ENCODE measurements at regions not wholly inside any gene's neighbourhood (a gene's known extent, or its start where the extent isn't known, plus 50 kb on each side); places are given as distances from the start of the nearest gene placed in this dataset.

DNA sequence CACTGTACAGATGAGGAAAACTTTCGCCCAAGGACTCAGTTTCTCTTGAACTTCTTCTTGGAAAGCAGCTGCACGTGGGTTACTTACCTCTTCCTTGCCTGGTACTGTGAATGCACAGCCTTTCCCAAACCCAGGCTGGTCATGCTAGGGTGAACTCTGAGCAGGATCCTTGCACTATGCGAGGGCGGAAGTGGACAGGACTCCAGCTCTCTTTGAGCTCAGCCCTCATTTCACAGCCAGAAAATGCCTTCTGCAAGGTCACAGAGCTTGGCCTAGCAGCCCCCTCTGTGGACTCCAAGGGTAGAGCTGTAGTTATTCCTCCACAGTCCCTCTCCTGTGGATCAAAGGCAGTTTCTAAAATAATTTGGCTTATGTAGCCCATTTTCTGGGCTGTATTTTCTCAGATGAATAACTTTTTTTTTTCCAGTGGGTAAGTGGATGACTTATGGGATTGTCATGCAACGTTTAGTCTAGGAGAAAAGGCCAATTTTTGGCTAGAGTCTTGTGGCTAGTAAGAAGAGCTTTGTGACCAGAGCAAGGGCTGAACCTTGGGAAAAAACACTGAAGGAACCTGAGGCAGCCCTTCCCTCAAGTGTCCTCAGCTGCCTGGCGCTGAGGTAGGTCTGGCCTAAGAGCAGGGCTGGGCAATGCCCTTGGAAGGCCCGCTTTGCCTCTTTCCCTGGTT lies 172.7 kb downstream of the SCP2D1 start:
- TF ChIP-seq USF1 (IDR thresholded peaks at IDR 0.05; ENCODE audit: borderline replicate concordance, low read depth) (no peak), NFIC (IDR thresholded peaks at IDR 0.05; ENCODE audit: borderline replicate concordance) (no peak), CTCF (IDR thresholded peaks at IDR 0.05) (no peak), TAF1 (IDR thresholded peaks at IDR 0.05; ENCODE audit: borderline replicate concordance, low read depth, low read length) (no peak)
- TF ChIP-seq, protein P1, sequence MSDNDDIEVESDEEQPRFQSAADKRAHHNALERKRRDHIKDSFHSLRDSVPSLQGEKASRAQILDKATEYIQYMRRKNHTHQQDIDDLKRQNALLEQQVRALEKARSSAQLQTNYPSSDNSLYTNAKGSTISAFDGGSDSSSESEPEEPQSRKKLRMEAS (IDR thresholded peaks at IDR 0.05; ENCODE audit: low read depth) = no peak
